CD14-positive monocyte (primary cell): ENCODE measurements at regions not wholly inside any gene's neighbourhood (a gene's known extent, or its start where the extent isn't known, plus 50 kb on each side); places are given as distances from the start of the nearest gene placed in this dataset.

Source experiments
- DNase-seq, 3 donors: peaks; one replicate each; pipeline ENCODE4 v3.0.0-alpha.2; 2011 to 2022
- H2AFZ ChIP-seq: 2 replicates; pipeline ENCODE4 v1.6.0; 2012; ENCODE audit warnings: mild to moderate bottlenecking, low read depth, low read length, inconsistent platforms; ENCODE audit not compliant: insufficient read depth, poor library complexity, severe bottlenecking
- H3K27ac ChIP-seq, 2 donors: 1 replicate in 1 of 2; 2 replicates in 1 of 2; pipeline ENCODE4 v1.5.1; 2012 to 2013; ENCODE audit warnings: low read length in 2 of 2, control low read depth in 1 of 2, inconsistent platforms in 1 of 2, low read depth in 1 of 2, mild to moderate bottlenecking in 1 of 2
- H3K27me3 ChIP-seq, 2 donors: one replicate each; pipeline versions ENCODE4 v1.6.0 to v1.6.1; 2011 to 2013; ENCODE audit warnings: low read length in 2 of 2; ENCODE audit not compliant: control insufficient read depth in 2 of 2, insufficient read depth in 2 of 2
- H3K36me3 ChIP-seq, 2 donors: replicated peaks in 1 of 2; 1 replicate in 1 of 2; 2 replicates in 1 of 2; pipeline versions ENCODE4 v1.5.1 to v1.6.1; 2012 to 2013; ENCODE audit warnings: low read length in 2 of 2, control low read depth in 1 of 2, inconsistent platforms in 1 of 2, mild to moderate bottlenecking in 1 of 2; ENCODE audit not compliant: insufficient read depth in 2 of 2, control insufficient read depth in 1 of 2
- H3K4me1 ChIP-seq, 2 donors: 1 replicate in 1 of 2; 2 replicates in 1 of 2; pipeline versions ENCODE4 v1.5.1 to v1.6.1; 2012 to 2013; ENCODE audit warnings: low read length in 2 of 2, control low read depth in 1 of 2, inconsistent platforms in 1 of 2, mild to moderate bottlenecking in 1 of 2, moderate library complexity in 1 of 2; ENCODE audit not compliant: insufficient read depth in 2 of 2, control insufficient read depth in 1 of 2
- H3K4me2 ChIP-seq: replicated peaks from 2 replicates; pipeline ENCODE3; 2012; ENCODE audit warnings: low read length, moderate library complexity, mild to moderate bottlenecking; ENCODE audit not compliant: poor library complexity, severe bottlenecking; ENCODE audit errors: extremely low read depth
- H3K4me3 ChIP-seq, 3 experiments: fragments of 200-600 bp in 1 of 3; sonication (generic) in 1 of 3; replicated peaks in 1 of 3; 1 replicate in 2 of 3; 2 replicates in 1 of 3; pipeline ENCODE4 v1.5.1; 2011 to 2013; ENCODE audit warnings: low read length in 3 of 3, mild to moderate bottlenecking in 3 of 3, control low read depth in 2 of 3, low read depth in 2 of 3, inconsistent platforms in 1 of 3, moderate library complexity in 1 of 3
- H3K79me2 ChIP-seq: 2 replicates; pipeline ENCODE4 v1.6.0; 2012; ENCODE audit warnings: mild to moderate bottlenecking, control low read depth, inconsistent platforms, low read length, moderate library complexity; ENCODE audit not compliant: insufficient read depth
- H3K9ac ChIP-seq: 2 replicates; pipeline ENCODE4 v1.6.0; 2017; ENCODE audit warnings: low read length, mild to moderate bottlenecking; ENCODE audit not compliant: insufficient read depth, poor library complexity, severe bottlenecking
- H3K9me3 ChIP-seq, 2 donors: replicated peaks in 1 of 2; 1 replicate in 1 of 2; 2 replicates in 1 of 2; pipeline versions ENCODE4 v1.5.1 to v1.6.1; 2012 to 2013; ENCODE audit warnings: low read length in 2 of 2, control low read depth in 1 of 2; ENCODE audit not compliant: control insufficient read depth in 1 of 2, insufficient read depth in 1 of 2
- H4K20me1 ChIP-seq: 2 replicates; pipeline ENCODE4 v1.6.0; 2012; ENCODE audit warnings: mild to moderate bottlenecking, low read length, control low read depth, moderate library complexity; ENCODE audit not compliant: insufficient read depth
- H3K27ac Mint-ChIP-seq, 7 donors: one replicate each; pipeline ENCODE4 v1.8.0; 2020; ENCODE audit warnings: mild to moderate bottlenecking in 7 of 7, mixed read lengths in 7 of 7, moderate library complexity in 6 of 7, inconsistent platforms in 2 of 7
- H3K27me3 Mint-ChIP-seq, 3 donors: one replicate each; pipeline ENCODE4 v1.8.0; 2021 to 2022; ENCODE audit warnings: low read depth in 3 of 3, mild to moderate bottlenecking in 3 of 3, mixed read lengths in 3 of 3, moderate library complexity in 3 of 3, inconsistent platforms in 1 of 3
- H3K36me3 Mint-ChIP-seq, 2 donors: one replicate each; pipeline ENCODE4 v1.8.0; 2020; ENCODE audit warnings: mixed read lengths in 2 of 2, inconsistent platforms in 1 of 2, mild to moderate bottlenecking in 1 of 2
- H3K4me1 Mint-ChIP-seq: one replicate; pipeline ENCODE4 v1.8.0; 2020; ENCODE audit warnings: mild to moderate bottlenecking, mixed read lengths
- H3K4me3 Mint-ChIP-seq, 2 donors: one replicate each; pipeline ENCODE4 v1.8.0; 2020; ENCODE audit warnings: mild to moderate bottlenecking in 2 of 2, mixed read lengths in 2 of 2, moderate library complexity in 1 of 2
- H3K9me3 Mint-ChIP-seq, 7 donors: one replicate each; pipeline ENCODE4 v1.8.0; 2020 to 2022; ENCODE audit warnings: mixed read lengths in 7 of 7, mild to moderate bottlenecking in 6 of 7, moderate library complexity in 6 of 7, inconsistent platforms in 2 of 7
- WGBS: methylation state at CpG from one replicate; pipeline ENCODE4 v1.1.5; 2013; ENCODE audit warnings: missing lambda C conversion rate; ENCODE audit not compliant: insufficient coverage; 5-methylcytosine and 5-hydroxymethylcytosine counted together
- intact Hi-C, 2 donors: fragments of 100-400 bp; cut with micrococcal nuclease; formaldehyde crosslinking; loops; one replicate each; pipeline versions ENCODE4 v1.15.0 to v1.15.1; 2023
- TF ChIP-seq, protein P1 (sequence below): fragments of 200-600 bp; IDR thresholded peaks from one replicate; pipeline ENCODE4 v1.8.0; 2022; ENCODE audit warnings: antibody characterized with exemption, mild to moderate bottlenecking

DNA sequence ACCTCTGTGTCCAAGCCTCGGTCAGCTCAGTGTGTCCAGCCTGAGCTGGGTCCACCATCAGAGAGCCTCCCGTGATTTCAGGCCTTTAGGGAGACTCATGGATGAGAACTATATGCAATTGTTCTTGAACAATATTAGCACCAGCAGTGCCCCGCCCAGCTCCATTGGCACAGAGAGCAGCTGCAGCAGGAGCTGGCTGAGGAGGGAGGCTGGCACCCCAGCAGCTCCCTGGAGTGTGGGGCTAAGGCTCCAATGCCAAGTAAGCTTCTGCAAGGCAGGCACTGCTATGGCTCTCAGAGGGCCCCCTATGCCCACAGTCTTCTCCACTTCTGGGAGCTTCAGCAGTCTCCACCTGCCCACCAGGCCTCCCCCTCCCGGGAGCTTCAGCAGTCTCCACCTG, 593.3 kb downstream of the MATN1 start:
- H3K27me3 Mint-ChIP-seq: peaks cover 0 to 3% (median under 1%) of the 10 kb centered on the region in 3 donors
- intact Hi-C loops: no loop called here

DNA sequence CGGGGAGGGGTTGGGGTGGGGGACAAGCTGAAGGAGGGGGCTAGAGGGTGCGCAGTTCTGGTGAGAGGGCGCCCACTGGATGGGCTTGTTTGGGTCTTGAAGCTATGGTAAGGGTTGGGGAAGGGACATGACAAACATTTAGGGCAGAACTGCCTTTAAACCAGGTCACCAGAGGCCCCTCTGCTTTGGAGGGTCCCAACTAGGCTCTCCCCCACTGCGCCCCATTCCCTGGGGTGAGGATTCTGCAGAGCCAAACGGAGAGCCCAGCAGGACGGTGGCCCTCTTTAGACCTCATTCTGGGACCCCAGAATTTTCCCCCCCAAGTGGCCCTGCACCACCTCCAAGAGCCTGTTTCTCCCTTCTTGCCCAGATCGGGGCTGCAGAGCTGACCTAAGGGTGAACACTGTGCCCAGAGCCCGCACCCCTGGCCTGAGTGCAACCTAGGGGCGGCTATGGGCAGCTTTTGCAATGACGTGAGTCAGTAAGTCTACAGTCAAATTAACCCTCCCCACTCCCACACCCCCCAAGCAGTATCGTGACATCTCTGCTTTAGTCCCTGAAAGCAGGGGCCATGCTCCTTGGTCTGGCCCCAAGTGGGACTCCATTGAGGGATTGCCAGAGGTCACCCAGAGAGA, 593.8 kb downstream of the MATN1 start:
- Mint-ChIP-seq H3K27ac (peak overlapping the region; percentile 48 to 93 (median 85)), H3K36me3 (peaks cover 6 to 25% of the 10 kb centered on the region in 2 donors), H3K4me3 (peak overlapping the region; percentile 71 to 79), H3K27me3 (peaks cover 0 to 2% (median under 1%) of the 10 kb centered on the region in 3 donors), H3K4me1 (peaks cover 62% of the 10 kb centered on the region), H3K9me3 (peaks cover 6 to 29% (median 17%) of the 10 kb centered on the region in 7 donors)
- DNase-seq: no peak
- peak overlapping the region; percentile 46 for H3K9ac ChIP-seq
- H3K9me3 ChIP-seq: peaks cover 0 to 27% of the 10 kb centered on the region in 2 donors
- H3K4me1 ChIP-seq: peaks cover 41 to 53% of the 10 kb centered on the region in 2 donors
- H3K36me3 ChIP-seq: no peaks in the 10 kb centered on the region
- H3K4me3 ChIP-seq: peak overlapping the region in 2 of 3 experiments; percentile 13 to 69
- no peaks in the 10 kb centered on the region for H3K79me2 ChIP-seq
- H3K27me3 ChIP-seq: no peaks in the 10 kb centered on the region
- intact Hi-C loops: no loop called here
- 60% methylated on average over 7 of the region's 11 CpGs for WGBS
- H2AFZ ChIP-seq: peak overlapping the region; percentile 67
- peak overlapping the region; percentile 76 to 86 for H3K27ac ChIP-seq
- H3K4me2 ChIP-seq: peak overlapping the region; percentile 60
- TF ChIP-seq, protein P1, sequence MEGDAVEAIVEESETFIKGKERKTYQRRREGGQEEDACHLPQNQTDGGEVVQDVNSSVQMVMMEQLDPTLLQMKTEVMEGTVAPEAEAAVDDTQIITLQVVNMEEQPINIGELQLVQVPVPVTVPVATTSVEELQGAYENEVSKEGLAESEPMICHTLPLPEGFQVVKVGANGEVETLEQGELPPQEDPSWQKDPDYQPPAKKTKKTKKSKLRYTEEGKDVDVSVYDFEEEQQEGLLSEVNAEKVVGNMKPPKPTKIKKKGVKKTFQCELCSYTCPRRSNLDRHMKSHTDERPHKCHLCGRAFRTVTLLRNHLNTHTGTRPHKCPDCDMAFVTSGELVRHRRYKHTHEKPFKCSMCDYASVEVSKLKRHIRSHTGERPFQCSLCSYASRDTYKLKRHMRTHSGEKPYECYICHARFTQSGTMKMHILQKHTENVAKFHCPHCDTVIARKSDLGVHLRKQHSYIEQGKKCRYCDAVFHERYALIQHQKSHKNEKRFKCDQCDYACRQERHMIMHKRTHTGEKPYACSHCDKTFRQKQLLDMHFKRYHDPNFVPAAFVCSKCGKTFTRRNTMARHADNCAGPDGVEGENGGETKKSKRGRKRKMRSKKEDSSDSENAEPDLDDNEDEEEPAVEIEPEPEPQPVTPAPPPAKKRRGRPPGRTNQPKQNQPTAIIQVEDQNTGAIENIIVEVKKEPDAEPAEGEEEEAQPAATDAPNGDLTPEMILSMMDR: no peak
- H4K20me1 ChIP-seq: no peaks in the 10 kb centered on the region

More for the DNA sequence above, 593.3 kb downstream of the MATN1 start:
- Histone ChIP-seq H3K27me3 (no peaks in the 10 kb centered on the region), H3K27ac (peak overlapping the region; percentile 76 to 86), H2AFZ (peak overlapping the region; percentile 67), H3K36me3 (no peaks in the 10 kb centered on the region), H3K9ac (peak overlapping the region; percentile 46), H4K20me1 (no peaks in the 10 kb centered on the region), H3K79me2 (no peaks in the 10 kb centered on the region), H3K4me3 (peak overlapping the region; percentile 0 to 69 (median 13)), H3K4me1 (peaks cover 36 to 48% of the 10 kb centered on the region in 2 donors), H3K4me2 (peak overlapping the region; percentile 60), H3K9me3 (peaks cover 0 to 27% of the 10 kb centered on the region in 2 donors)
- 60% methylated on average over 4 of the region's 4 CpGs for WGBS
- Mint-ChIP-seq H3K9me3 (peaks cover 6 to 29% (median 17%) of the 10 kb centered on the region in 7 donors), H3K4me1 (peaks cover 57% of the 10 kb centered on the region), H3K27ac (peak overlapping the region; percentile 63 to 93 (median 85)), H3K36me3 (peaks cover 6 to 20% of the 10 kb centered on the region in 2 donors), H3K4me3 (peak overlapping the region; percentile 71 to 79)
- TF ChIP-seq, protein P1: no peak
- no peak for DNase-seq
